Esophagus muscularis mucosa (tissue), 4 donors: ENCODE measurements at regions not wholly inside any gene's neighbourhood (a gene's known extent, or its start where the extent isn't known, plus 50 kb on each side); places are given as distances from the start of the nearest gene placed in this dataset.

Source experiments
- DNase-seq: peaks from one replicate; pipeline ENCODE4 v3.0.0-alpha.2; 2017; ENCODE audit errors: extremely low spot score
- H3K27ac ChIP-seq, 4 donors: fragments of 200-600 bp; sonication (generic); replicated peaks in 1 of 4; 1 replicate in 3 of 4; 2 replicates in 1 of 4; pipeline ENCODE4 v1.5.1; 2016 to 2019; ENCODE audit warnings: mild to moderate bottlenecking in 1 of 4
- H3K27me3 ChIP-seq, 4 donors: fragments of 200-600 bp; sonication (generic); one replicate each; pipeline versions ENCODE4 v1.5.1 to v1.6.0; 2016 to 2019
- H3K36me3 ChIP-seq, 4 donors: fragments of 200-600 bp; sonication (generic); one replicate each; pipeline ENCODE4 v1.5.1; 2016 to 2019
- H3K4me1 ChIP-seq, 4 donors: fragments of 200-600 bp; sonication (generic); one replicate each; pipeline ENCODE4 v1.5.1; 2016 to 2019
- H3K4me3 ChIP-seq, 4 donors: fragments of 200-600 bp; sonication (generic); 1 replicate in 2 of 4; 2 replicates in 2 of 4; pipeline ENCODE4 v1.5.1; 2016 to 2019; ENCODE audit warnings: mild to moderate bottlenecking in 4 of 4, moderate library complexity in 1 of 4
- H3K9me3 ChIP-seq, 4 donors: fragments of 200-600 bp; sonication (generic); 1 replicate in 3 of 4; 2 replicates in 1 of 4; pipeline ENCODE4 v1.5.1; 2016 to 2019
- EP300 ChIP-seq: sonication (generic); formaldehyde crosslinking; IDR thresholded peaks from one replicate; pipeline ENCODE4 v1.6.1; 2017; ENCODE audit warnings: antibody characterized with exemption
- POLR2A ChIP-seq: fragments of 450-650 bp; IDR thresholded peaks from one replicate; pipeline ENCODE4 v1.6.1; 2017; ENCODE audit warnings: antibody characterized with exemption, moderate library complexity, mild to moderate bottlenecking, low read depth
- POLR2AphosphoS5 ChIP-seq, 2 donors: sonication (generic); formaldehyde crosslinking; IDR thresholded peaks; one replicate each; pipeline ENCODE4 v1.6.1; 2017; ENCODE audit warnings: antibody characterized with exemption in 2 of 2
- WGBS: methylation state at CpG from one replicate; pipeline ENCODE4 v1.1.5; 2018; 5-methylcytosine and 5-hydroxymethylcytosine counted together
- intact Hi-C: fragments of 100-400 bp; cut with DNase I; formaldehyde crosslinking; loops from one replicate; pipeline ENCODE4 v1.15.1; 2023
- TF ChIP-seq, protein P1 (sequence below), 3 experiments: fragments of 200-600 bp in 2 of 3; fragments of 450-650 bp in 1 of 3; sonication (generic) in 2 of 3; IDR thresholded peaks; one replicate each; pipeline ENCODE4 v1.5.1; 2017 to 2019; ENCODE audit warnings: antibody characterized with exemption in 3 of 3, mild to moderate bottlenecking in 2 of 3, moderate library complexity in 1 of 3

DNA sequence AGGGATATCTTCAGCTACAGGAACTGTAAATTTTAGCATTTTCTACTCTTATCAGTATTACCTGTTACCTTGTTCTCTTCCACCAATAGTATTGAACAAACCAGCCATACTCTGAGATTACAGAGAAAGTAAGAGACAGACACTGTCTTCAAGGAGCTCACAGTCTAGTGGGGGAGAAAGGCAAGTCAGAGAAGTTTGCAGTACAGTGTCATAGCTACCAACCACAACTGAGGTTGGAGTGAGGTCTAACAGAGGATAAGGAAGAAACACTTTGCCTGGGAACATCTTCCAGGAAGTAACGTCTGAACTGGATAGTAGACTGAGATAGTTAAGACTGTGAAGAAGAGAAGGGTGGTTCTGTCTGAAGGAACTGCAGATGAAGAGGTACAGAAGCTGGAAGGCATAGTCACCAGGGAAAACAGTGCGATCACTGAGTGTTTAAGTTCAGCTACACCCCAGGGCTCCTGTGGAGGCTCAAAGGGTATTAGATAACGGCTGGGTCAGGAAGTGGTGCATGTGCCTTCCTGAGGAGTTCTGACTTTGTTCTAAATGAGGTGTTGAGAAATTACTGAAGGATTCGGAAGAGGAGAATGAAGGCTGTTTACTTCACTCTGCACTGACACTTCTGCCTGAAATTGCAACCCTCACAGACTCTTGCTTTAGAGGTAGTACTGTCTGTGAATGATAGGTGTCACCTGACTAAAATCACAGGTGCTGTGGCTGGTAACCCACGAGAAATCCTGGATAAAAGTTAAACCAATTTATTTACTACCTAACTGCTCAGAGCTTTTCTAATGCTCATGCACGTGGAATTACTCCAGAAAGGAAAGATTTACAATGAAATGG is 841.6 kb downstream of the MAT2B start:
- Histone ChIP-seq H3K27ac (no peak overlapping the region), H3K9me3 (no peaks in the 10 kb centered on the region), H3K4me3 (no peak overlapping the region), H3K36me3 (no peaks in the 10 kb centered on the region), H3K4me1 (peaks cover 0 to 7% (median 2%) of the 10 kb centered on the region in 4 donors), H3K27me3 (no peaks in the 10 kb centered on the region)
- TF ChIP-seq POLR2A (no peak), POLR2AphosphoS5 (IDR thresholded peaks at IDR 0.05) (no peak), EP300 (no peak)
- TF ChIP-seq, protein P1, sequence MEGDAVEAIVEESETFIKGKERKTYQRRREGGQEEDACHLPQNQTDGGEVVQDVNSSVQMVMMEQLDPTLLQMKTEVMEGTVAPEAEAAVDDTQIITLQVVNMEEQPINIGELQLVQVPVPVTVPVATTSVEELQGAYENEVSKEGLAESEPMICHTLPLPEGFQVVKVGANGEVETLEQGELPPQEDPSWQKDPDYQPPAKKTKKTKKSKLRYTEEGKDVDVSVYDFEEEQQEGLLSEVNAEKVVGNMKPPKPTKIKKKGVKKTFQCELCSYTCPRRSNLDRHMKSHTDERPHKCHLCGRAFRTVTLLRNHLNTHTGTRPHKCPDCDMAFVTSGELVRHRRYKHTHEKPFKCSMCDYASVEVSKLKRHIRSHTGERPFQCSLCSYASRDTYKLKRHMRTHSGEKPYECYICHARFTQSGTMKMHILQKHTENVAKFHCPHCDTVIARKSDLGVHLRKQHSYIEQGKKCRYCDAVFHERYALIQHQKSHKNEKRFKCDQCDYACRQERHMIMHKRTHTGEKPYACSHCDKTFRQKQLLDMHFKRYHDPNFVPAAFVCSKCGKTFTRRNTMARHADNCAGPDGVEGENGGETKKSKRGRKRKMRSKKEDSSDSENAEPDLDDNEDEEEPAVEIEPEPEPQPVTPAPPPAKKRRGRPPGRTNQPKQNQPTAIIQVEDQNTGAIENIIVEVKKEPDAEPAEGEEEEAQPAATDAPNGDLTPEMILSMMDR (IDR thresholded peaks at IDR 0.05), result no peak
- intact Hi-C loops, result no loop called here
- 53% methylated on average over 6 of the region's 6 CpGs for WGBS
- no peak for DNase-seq

DNA sequence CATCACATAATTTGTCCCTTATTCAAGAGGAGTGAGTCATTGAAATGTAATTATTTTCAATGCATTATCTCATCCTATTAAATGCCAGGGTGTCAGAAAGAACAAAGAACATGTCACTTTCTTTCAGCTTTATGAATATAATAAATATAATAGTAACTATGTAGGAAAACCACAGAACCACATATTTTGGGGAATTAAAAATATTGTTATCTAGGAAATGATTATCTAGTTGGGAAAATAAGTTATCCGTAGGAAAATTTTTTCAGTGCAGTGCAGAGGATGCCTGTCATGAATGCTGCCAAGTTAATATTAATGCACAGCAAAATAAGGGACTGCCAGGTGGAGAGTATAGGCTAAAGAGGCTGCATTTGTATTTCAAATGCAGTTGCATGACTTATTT is 844.8 kb downstream of the MAT2B start:
- Histone ChIP-seq H3K36me3 (no peaks in the 10 kb centered on the region), H3K27me3 (no peaks in the 10 kb centered on the region), H3K9me3 (no peaks in the 10 kb centered on the region), H3K27ac (no peak overlapping the region), H3K4me3 (no peak overlapping the region), H3K4me1 (peaks cover 0 to 3% (median 1%) of the 10 kb centered on the region in 4 donors)
- 62% methylated on average over 1 of the region's 1 CpG for WGBS
- TF ChIP-seq EP300, result no peak
- no peak for TF ChIP-seq POLR2A
- TF ChIP-seq, protein P1 (IDR thresholded peaks at IDR 0.05), result no peak
- no peak for TF ChIP-seq POLR2AphosphoS5 (IDR thresholded peaks at IDR 0.05)
- intact Hi-C loops, result no loop called here
- DNase-seq, result no peak

DNA sequence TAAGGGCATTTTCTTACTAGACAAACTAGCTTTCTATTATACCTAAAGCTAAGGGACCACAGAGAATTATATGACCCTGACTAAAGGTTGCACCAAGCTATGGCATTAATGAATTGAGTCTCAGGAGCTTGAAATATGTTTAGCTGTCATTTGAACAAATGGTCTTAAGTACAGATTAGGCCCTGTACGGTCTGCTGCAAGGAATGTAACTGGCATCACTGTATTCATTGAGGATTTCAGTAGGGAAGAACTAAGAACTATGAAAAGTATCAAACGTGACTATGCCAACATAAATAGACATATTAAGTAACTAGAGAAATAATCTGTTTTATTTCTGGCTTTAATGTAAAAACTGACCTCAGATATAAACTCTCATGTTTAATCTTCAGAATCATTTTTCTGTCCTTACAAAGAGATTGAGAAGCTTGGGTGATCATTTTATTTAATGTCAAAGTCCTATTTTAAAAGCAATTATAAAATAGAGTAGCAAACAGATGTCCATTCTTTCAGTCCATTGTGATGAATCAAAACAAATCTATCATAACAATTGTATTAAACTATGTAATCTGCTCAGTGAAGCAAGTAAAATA is 845.9 kb downstream of the MAT2B start:
- Histone ChIP-seq H3K27me3 (no peaks in the 10 kb centered on the region), H3K9me3 (no peaks in the 10 kb centered on the region), H3K27ac (no peak overlapping the region), H3K36me3 (no peaks in the 10 kb centered on the region), H3K4me1 (no peaks in the 10 kb centered on the region), H3K4me3 (no peak overlapping the region)
- no peak for TF ChIP-seq POLR2A
- TF ChIP-seq, protein P1 (IDR thresholded peaks at IDR 0.05), result no peak
- no peak for TF ChIP-seq EP300
- TF ChIP-seq POLR2AphosphoS5 (IDR thresholded peaks at IDR 0.05), result no peak
- no peak for DNase-seq
- WGBS, result 47% methylated on average over 2 of the region's 2 CpGs
- intact Hi-C loops, result no loop called here

DNA sequence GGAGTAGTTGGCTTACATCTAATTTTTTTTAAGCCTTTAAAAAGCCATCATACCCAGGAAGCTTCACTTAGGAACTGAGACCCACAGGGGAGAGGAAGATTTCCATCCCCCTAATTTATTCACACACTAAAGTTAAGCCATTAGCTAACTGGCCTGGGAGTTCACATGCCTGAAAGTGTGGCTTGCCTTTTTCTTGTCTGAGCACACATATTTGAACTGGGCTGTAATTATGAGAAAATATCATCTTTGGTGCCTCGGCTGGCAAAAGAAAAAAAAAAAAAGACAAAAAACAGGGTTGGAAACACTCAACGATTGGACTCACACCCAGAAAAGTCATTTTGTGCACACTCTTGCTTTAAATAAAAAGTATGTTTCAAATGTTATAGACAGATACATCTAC is 847.3 kb downstream of the MAT2B start:
- Histone ChIP-seq H3K4me1 (no peaks in the 10 kb centered on the region), H3K27ac (no peak overlapping the region), H3K27me3 (no peaks in the 10 kb centered on the region), H3K4me3 (no peak overlapping the region), H3K36me3 (no peaks in the 10 kb centered on the region), H3K9me3 (no peaks in the 10 kb centered on the region)
- DNase-seq, result no peak
- WGBS, result 26% methylated on average over 2 of the region's 2 CpGs
- no peak for TF ChIP-seq POLR2AphosphoS5 (IDR thresholded peaks at IDR 0.05)
- no peak for TF ChIP-seq EP300
- no peak for TF ChIP-seq POLR2A
- TF ChIP-seq, protein P1 (IDR thresholded peaks at IDR 0.05), result no peak
- intact Hi-C loops, result no loop called here
